ENCODE measurements at regions not wholly inside any gene's neighbourhood (a gene's known extent, or its start where the extent isn't known, plus 50 kb on each side); places are given as distances from the start of the nearest gene placed in this dataset.

DNA sequence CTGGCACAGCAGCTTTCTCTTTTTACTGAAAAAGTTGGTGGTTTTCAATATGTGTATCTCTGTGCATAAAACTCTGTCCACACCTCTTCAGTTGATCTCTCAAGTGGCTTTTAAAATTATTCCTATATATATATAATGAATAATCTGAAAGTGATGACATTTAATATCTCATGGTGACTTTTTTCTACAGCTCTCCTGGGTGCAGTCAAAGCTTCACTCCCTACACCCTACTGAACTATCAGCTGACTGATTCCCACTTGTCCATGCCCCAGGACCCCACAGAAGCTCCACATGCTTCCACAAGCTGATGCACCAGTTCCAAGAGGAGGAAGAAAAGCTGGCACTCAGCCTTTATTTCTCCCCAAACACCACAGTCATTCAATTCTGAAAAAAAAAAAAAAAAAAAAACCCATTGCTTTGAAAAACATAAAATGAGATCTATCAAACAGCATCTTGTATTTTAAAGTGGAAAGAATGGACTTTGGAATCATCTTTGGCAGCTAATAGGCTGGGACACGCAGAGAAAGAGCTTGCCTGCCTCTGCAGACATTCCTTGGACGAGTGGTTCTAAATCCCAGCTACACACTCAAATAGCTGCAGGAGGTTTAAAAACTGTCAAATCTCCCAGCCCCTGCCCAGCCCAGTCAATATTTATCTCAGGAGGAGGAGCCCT, 75.3 kb upstream of the GDF10 start:
- Histone ChIP-seq H4K20me1 (ENCODE audit: insufficient read depth, poor library complexity, severe bottlenecking) (no peaks in the 10 kb centered on the region), H3K9me2 (replicated peaks; ENCODE audit: insufficient read depth) (no peaks in the 10 kb centered on the region), H3K4me3 (no peak overlapping the region), H3K27ac (no peak overlapping the region), H3K27me3 (no peaks in the 10 kb centered on the region), H2AFZ (no peak overlapping the region), H3K79me2 (no peaks in the 10 kb centered on the region), H3K4me2 (no peak overlapping the region), H3K4me1 (ENCODE audit: insufficient read depth) (no peaks in the 10 kb centered on the region), H3K9me3 (ENCODE audit: low read depth) (no peaks in the 10 kb centered on the region), H3K36me3 (replicated peaks; ENCODE audit: insufficient read depth, low read depth) (no peaks in the 10 kb centered on the region)
- DNase-seq (ENCODE audit: low spot score), result no peak
- TF ChIP-seq, protein P1, sequence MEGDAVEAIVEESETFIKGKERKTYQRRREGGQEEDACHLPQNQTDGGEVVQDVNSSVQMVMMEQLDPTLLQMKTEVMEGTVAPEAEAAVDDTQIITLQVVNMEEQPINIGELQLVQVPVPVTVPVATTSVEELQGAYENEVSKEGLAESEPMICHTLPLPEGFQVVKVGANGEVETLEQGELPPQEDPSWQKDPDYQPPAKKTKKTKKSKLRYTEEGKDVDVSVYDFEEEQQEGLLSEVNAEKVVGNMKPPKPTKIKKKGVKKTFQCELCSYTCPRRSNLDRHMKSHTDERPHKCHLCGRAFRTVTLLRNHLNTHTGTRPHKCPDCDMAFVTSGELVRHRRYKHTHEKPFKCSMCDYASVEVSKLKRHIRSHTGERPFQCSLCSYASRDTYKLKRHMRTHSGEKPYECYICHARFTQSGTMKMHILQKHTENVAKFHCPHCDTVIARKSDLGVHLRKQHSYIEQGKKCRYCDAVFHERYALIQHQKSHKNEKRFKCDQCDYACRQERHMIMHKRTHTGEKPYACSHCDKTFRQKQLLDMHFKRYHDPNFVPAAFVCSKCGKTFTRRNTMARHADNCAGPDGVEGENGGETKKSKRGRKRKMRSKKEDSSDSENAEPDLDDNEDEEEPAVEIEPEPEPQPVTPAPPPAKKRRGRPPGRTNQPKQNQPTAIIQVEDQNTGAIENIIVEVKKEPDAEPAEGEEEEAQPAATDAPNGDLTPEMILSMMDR (IDR thresholded peaks at IDR 0.05; ENCODE audit: poor library complexity), result no peak
- no peak for TF ChIP-seq EZH2phosphoT487 (IDR thresholded peaks at IDR 0.05; ENCODE audit: low read depth, severe bottlenecking, unreplicated experiment)
- TF ChIP-seq EZH2 (IDR thresholded peaks at IDR 0.05; ENCODE audit: borderline replicate concordance), result no peak
- WGBS (ENCODE audit: low lambda C conversion rate, missing lambda C conversion rate), result 31% methylated on average over 2 of the region's 2 CpGs

- H2AFZ ChIP-seq, result no peak overlapping the region
- no peaks in the 10 kb centered on the region for H4K20me1 ChIP-seq (ENCODE audit: insufficient read depth, poor library complexity, severe bottlenecking)
- no peaks in the 10 kb centered on the region for H3K9me2 ChIP-seq (replicated peaks; ENCODE audit: insufficient read depth)
- no peak overlapping the region for H3K27ac ChIP-seq
- 69% methylated on average over 8 of the region's 8 CpGs for WGBS (ENCODE audit: low lambda C conversion rate, missing lambda C conversion rate)
- no peaks in the 10 kb centered on the region for H3K9me3 ChIP-seq (ENCODE audit: low read depth)
- DNase-seq (ENCODE audit: low spot score), result no peak
- H3K27me3 ChIP-seq, result no peaks in the 10 kb centered on the region
- no peaks in the 10 kb centered on the region for H3K79me2 ChIP-seq
- no peak for TF ChIP-seq EZH2 (IDR thresholded peaks at IDR 0.05; ENCODE audit: borderline replicate concordance)
- no peak for TF ChIP-seq EZH2phosphoT487 (IDR thresholded peaks at IDR 0.05; ENCODE audit: low read depth, severe bottlenecking, unreplicated experiment)
- H3K4me2 ChIP-seq, result no peak overlapping the region
- no peaks in the 10 kb centered on the region for H3K36me3 ChIP-seq (replicated peaks; ENCODE audit: insufficient read depth, low read depth)
- H3K4me1 ChIP-seq (ENCODE audit: insufficient read depth), result no peaks in the 10 kb centered on the region
- H3K4me3 ChIP-seq, result no peak overlapping the region
Measured at GRCh38 chr10:47225219-47225927, 74.6 kb upstream of the GDF10 start.

GRCh38 chr10:47225928-47226645, 73.9 kb upstream of the GDF10 start:
- Histone ChIP-seq H3K4me2 (no peak overlapping the region), H3K4me1 (ENCODE audit: insufficient read depth) (no peaks in the 10 kb centered on the region), H3K27ac (no peak overlapping the region), H4K20me1 (ENCODE audit: insufficient read depth, poor library complexity, severe bottlenecking) (no peaks in the 10 kb centered on the region), H2AFZ (no peak overlapping the region), H3K79me2 (no peaks in the 10 kb centered on the region), H3K9me3 (ENCODE audit: low read depth) (no peaks in the 10 kb centered on the region), H3K4me3 (no peak overlapping the region), H3K27me3 (no peaks in the 10 kb centered on the region), H3K9me2 (replicated peaks; ENCODE audit: insufficient read depth) (no peaks in the 10 kb centered on the region), H3K36me3 (replicated peaks; ENCODE audit: insufficient read depth, low read depth) (no peaks in the 10 kb centered on the region)
- TF ChIP-seq EZH2phosphoT487 (IDR thresholded peaks at IDR 0.05; ENCODE audit: low read depth, severe bottlenecking, unreplicated experiment) (no peak), EZH2 (IDR thresholded peaks at IDR 0.05; ENCODE audit: borderline replicate concordance) (no peak)
- TF ChIP-seq, protein P1 (IDR thresholded peaks at IDR 0.05; ENCODE audit: poor library complexity), result no peak
- WGBS (ENCODE audit: low lambda C conversion rate, missing lambda C conversion rate), result 89% methylated on average over 8 of the region's 8 CpGs
- DNase-seq (ENCODE audit: low spot score), result no peak

DNA sequence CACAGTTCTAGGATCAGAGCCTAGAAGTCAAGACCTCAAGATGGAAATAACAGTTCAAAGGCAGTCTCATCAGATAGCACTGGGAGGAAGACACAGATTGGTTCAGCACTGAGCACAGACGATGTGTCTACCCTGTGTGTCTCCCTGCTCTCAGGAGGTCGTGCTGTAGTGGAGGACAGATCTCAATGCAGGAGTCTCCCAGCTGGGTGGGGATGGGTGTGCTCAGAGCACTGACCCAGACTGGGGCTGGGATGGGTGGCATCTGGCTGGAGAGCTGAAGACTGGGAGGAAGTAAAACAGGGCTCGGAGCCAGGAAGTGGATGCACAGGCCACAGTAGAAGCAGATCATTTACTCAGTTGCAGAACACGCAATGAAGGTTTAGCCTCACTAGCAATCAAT, 69.5 kb upstream of the GDF10 start:
- Histone ChIP-seq H3K4me3 (no peak overlapping the region), H3K9me3 (ENCODE audit: low read depth) (no peaks in the 10 kb centered on the region), H3K36me3 (replicated peaks; ENCODE audit: insufficient read depth, low read depth) (no peaks in the 10 kb centered on the region), H3K27me3 (no peaks in the 10 kb centered on the region), H2AFZ (no peak overlapping the region), H3K4me2 (no peak overlapping the region), H3K4me1 (ENCODE audit: insufficient read depth) (no peaks in the 10 kb centered on the region), H4K20me1 (ENCODE audit: insufficient read depth, poor library complexity, severe bottlenecking) (no peaks in the 10 kb centered on the region), H3K9me2 (replicated peaks; ENCODE audit: insufficient read depth) (no peaks in the 10 kb centered on the region), H3K79me2 (no peaks in the 10 kb centered on the region), H3K27ac (no peak overlapping the region)
- TF ChIP-seq EZH2phosphoT487 (IDR thresholded peaks at IDR 0.05; ENCODE audit: low read depth, severe bottlenecking, unreplicated experiment), result no peak
- TF ChIP-seq, protein P1 (IDR thresholded peaks at IDR 0.05; ENCODE audit: poor library complexity), result no peak
- no peak for TF ChIP-seq EZH2 (IDR thresholded peaks at IDR 0.05; ENCODE audit: borderline replicate concordance)
- DNase-seq (ENCODE audit: low spot score), result no peak
- WGBS (ENCODE audit: low lambda C conversion rate, missing lambda C conversion rate), result 72% methylated on average over 4 of the region's 4 CpGs

Data from hepatocyte (in vitro differentiated cells).